ENCODE measurements at regions not wholly inside any gene's neighbourhood (a gene's known extent, or its start where the extent isn't known, plus 50 kb on each side); places are given as distances from the start of the nearest gene placed in this dataset.

DNA sequence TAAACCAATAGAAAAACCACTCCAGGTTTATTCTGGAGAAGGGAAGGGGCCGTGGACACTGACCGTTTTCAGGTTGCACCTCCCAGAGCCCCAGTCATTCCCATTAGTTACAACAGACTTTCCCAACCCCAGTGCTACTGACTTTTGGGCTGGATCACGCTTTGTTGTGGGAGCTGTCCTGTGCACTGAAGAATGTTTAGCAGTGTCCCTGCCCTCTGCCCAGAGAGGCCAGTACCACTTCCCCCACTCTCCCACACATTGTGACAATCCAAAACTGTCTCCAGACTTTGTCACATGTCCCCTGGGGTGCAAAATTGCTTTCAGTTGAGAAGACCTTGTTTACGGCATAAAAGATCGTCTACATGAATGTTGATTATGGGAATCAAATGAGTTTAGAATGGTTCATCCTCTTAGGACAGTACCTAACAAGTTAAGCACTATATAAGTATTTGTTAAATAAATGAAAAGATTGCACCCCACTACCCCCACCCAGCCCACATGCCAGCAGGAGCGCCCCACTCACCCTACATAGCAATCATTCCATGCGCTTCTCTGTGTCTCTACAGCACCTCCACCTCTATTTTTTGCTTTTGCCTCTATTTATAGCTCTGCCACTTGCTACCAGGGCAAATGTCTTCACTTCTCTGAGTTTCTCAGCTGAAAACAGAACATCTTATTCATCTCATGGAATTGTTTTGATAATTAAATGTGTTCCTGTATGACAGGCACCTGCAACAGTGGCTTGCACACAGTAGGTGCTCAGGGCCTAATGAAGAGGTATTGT, 104.9 kb downstream of the AXIN2 start:
- H3K4me3 ChIP-seq: no peak overlapping the region
- 67% methylated on average over 6 of the region's 7 CpGs for WGBS (ENCODE audit: insufficient coverage, low coverage, low lambda C conversion rate, missing lambda C conversion rate)
- H3K9me3 ChIP-seq: no peaks in the 10 kb centered on the region
- ATAC-seq: peak in 1 of 4 donors; percentile 18
- no peak overlapping the region for H3K27ac ChIP-seq
- no peak for DNase-seq
- no peaks in the 10 kb centered on the region for H3K36me3 ChIP-seq
- intact Hi-C loops (cut with DNase I): loop anchor here in 1 of 2 donors (5.0 kb wide), 1 partner anchor 101 kb away; no protein-coding TSS in a partner anchor
- peaks cover 0 to 3% (median 0%) of the 10 kb centered on the region in 4 donors for H3K4me1 ChIP-seq
- TF ChIP-seq, protein P1, sequence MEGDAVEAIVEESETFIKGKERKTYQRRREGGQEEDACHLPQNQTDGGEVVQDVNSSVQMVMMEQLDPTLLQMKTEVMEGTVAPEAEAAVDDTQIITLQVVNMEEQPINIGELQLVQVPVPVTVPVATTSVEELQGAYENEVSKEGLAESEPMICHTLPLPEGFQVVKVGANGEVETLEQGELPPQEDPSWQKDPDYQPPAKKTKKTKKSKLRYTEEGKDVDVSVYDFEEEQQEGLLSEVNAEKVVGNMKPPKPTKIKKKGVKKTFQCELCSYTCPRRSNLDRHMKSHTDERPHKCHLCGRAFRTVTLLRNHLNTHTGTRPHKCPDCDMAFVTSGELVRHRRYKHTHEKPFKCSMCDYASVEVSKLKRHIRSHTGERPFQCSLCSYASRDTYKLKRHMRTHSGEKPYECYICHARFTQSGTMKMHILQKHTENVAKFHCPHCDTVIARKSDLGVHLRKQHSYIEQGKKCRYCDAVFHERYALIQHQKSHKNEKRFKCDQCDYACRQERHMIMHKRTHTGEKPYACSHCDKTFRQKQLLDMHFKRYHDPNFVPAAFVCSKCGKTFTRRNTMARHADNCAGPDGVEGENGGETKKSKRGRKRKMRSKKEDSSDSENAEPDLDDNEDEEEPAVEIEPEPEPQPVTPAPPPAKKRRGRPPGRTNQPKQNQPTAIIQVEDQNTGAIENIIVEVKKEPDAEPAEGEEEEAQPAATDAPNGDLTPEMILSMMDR (IDR thresholded peaks at IDR 0.05): no peak
- no peak for TF ChIP-seq POLR2A (IDR thresholded peaks at IDR 0.05)
- H3K27me3 ChIP-seq: no peaks in the 10 kb centered on the region

DNA sequence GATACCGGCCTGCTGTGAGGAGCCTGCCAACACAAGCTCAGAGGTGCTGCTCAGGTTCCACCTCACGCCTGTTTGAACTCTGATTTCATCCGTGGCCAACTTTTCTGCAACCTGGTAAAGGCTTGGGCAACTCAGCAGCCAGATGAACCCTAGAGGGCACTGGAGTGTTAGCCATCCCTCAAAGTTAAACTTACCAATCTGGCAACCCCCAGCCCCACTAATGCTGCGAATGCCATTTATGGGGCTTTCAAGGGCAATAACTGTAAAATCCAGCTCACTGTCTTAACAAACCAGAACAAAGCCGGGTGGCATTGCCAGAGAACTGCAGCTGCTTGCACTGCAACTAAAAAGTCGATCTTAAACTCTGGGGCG, 105.5 kb downstream of the AXIN2 start:
- no peak for TF ChIP-seq POLR2A (IDR thresholded peaks at IDR 0.05)
- TF ChIP-seq, protein P1 (IDR thresholded peaks at IDR 0.05): peak; percentile 39 to 60 (median 42)
- no peaks in the 10 kb centered on the region for H3K9me3 ChIP-seq
- no peak overlapping the region for H3K4me3 ChIP-seq
- no peak overlapping the region for H3K27ac ChIP-seq
- DNase-seq (peak in 1 of 3 donors; percentile 58), ATAC-seq (peak; percentile 79 to 96 (median 88))
- H3K36me3 ChIP-seq: no peaks in the 10 kb centered on the region
- WGBS (ENCODE audit: insufficient coverage, low coverage, low lambda C conversion rate, missing lambda C conversion rate): 43% methylated on average over 5 of the region's 7 CpGs
- peaks cover 0 to 3% (median 0%) of the 10 kb centered on the region in 4 donors for H3K4me1 ChIP-seq
- no peaks in the 10 kb centered on the region for H3K27me3 ChIP-seq
- intact Hi-C loops (cut with DNase I): loop anchor here in 1 of 2 donors (5.0 kb wide), 1 partner anchor 101 kb away; no protein-coding TSS in a partner anchor

DNA sequence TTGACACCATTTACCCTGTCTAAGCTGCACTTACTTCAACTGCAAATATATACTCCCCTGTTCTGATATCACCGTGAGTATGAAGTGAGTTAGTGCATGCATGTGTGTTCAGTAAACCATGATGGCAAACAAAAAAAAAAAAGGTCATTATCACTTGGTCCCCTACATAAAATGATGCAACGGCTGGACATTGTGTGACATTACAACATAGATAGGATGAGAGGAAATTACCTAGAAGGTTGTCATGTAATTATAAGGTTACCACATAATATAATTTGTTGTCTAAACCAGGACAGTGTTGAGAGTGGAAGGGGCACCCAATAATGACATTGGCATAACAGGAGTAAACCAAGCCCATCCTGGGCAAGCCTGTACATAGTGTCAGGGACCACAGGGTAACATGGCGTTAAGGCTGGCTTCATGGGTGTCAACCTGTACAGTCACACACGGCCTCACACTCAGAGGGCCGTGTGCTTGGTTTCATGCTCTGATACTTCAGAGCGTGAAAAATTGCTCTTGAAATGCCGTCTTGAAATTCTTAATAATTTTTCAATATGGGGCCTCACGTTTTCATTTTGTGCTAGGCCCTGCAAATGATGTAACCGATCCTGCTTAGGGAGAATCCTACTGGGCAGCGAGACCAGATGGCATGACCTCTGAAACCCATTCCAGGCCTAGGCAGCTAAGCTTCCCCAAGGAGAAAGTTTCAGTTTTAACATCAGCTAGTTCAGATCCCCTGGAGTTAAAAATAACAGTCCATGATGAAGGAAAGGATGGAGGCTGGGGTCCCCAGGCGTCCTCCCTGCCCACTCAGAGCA, 106.1 kb downstream of the AXIN2 start:
- H3K27me3 ChIP-seq: no peaks in the 10 kb centered on the region
- WGBS (ENCODE audit: insufficient coverage, low coverage, low lambda C conversion rate, missing lambda C conversion rate): 72% methylated on average over 5 of the region's 11 CpGs
- TF ChIP-seq, protein P1 (IDR thresholded peaks at IDR 0.05): no peak
- no peak for TF ChIP-seq POLR2A (IDR thresholded peaks at IDR 0.05)
- H3K36me3 ChIP-seq: no peaks in the 10 kb centered on the region
- H3K9me3 ChIP-seq: no peaks in the 10 kb centered on the region
- DNase-seq (no peak), ATAC-seq (peak in 2 of 4 donors; percentile 39 to 57)
- no peak overlapping the region for H3K4me3 ChIP-seq
- H3K27ac ChIP-seq: no peak overlapping the region
- H3K4me1 ChIP-seq: peaks cover 0 to 3% (median 0%) of the 10 kb centered on the region in 4 donors
- intact Hi-C loops (cut with DNase I): loop anchor here in 1 of 2 donors (5.0 kb wide), 1 partner anchor 102 kb away; no protein-coding TSS in a partner anchor

DNA sequence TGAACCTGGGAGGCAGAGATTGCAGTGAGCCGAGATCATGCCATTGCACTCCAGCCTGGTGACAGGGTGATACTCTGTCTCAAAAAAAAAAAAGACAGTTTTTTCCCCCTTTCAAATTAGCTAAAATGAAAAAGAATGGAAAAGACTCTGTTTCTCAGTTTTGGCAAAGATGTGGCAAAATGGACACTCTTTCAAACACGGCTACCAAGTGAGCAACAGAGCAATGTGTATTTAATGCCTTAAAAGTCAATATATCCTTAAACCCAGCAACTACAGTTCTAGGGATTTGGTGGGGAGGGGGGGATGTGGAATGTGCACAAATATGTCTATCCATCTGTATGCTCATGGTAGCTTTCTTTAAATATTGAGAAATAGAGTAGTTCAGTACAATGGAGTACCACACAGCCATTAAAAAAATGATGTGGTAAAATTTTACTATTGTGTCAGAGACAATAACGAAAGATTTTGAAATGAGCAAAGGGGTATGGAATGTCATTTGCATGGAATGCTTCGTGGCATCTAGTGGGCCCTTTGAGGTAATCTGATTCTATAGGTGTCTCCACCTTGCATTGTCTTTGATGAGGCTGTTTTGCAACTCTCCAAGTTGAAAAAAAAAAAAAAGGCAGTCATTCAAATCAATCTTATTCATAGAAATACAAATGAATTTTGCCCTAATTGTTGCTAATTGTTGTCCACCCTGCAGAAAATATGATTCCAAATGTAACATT, 108.1 kb downstream of the AXIN2 start:
- Histone ChIP-seq H3K27me3 (no peaks in the 10 kb centered on the region), H3K27ac (no peak overlapping the region), H3K9me3 (no peaks in the 10 kb centered on the region), H3K36me3 (no peaks in the 10 kb centered on the region), H3K4me3 (no peak overlapping the region), H3K4me1 (peaks cover 0 to 3% (median 0%) of the 10 kb centered on the region in 4 donors)
- ATAC-seq (no peak), DNase-seq (no peak)
- intact Hi-C loops (cut with DNase I): no loop called here
- WGBS (ENCODE audit: insufficient coverage, low coverage, low lambda C conversion rate, missing lambda C conversion rate): 84% methylated on average over 4 of the region's 4 CpGs
- no peak for TF ChIP-seq POLR2A (IDR thresholded peaks at IDR 0.05)
- TF ChIP-seq, protein P1 (IDR thresholded peaks at IDR 0.05): no peak

Data from right lobe of liver (tissue), 6 donors.